HG02623 (cell line): ENCODE measurements at regions not wholly inside any gene's neighbourhood (a gene's known extent, or its start where the extent isn't known, plus 50 kb on each side); places are given as distances from the start of the nearest gene placed in this dataset.

Source experiments
- ATAC-seq: cut with Tn5 transposase; IDR thresholded peaks from one replicate; pipeline ENCODE4 v1.9.1; 2021; ENCODE audit warnings: moderate library complexity; ENCODE audit not compliant: unreplicated experiment

- no peak for ATAC-seq
Measured at GRCh38 chr1:234870020-234870981, 258.3 kb downstream of the TOMM20 start.

- ATAC-seq = no peak
Measured at GRCh38 chr1:234869182-234870019, 259.2 kb downstream of the TOMM20 start.

- no peak for ATAC-seq
Measured at GRCh38 chr1:234868296-234869147, 258.5 kb upstream of the IRF2BP2 start.

GRCh38 chr1:234866007-234866866, 256.3 kb upstream of the IRF2BP2 start:
- no peak for ATAC-seq

GRCh38 chr1:234865171-234866006, 255.4 kb upstream of the IRF2BP2 start:
- no peak for ATAC-seq

- no peak for ATAC-seq
Measured at GRCh38 chr1:234864116-234864515, 254.1 kb upstream of the IRF2BP2 start.

- ATAC-seq = no peak
Measured at GRCh38 chr1:234863551-234863971, 253.6 kb upstream of the IRF2BP2 start.

GRCh38 chr1:234862944-234863515, 253.1 kb upstream of the IRF2BP2 start:
- no peak for ATAC-seq

GRCh38 chr1:234862360-234862943, 252.5 kb upstream of the IRF2BP2 start:
- ATAC-seq = no peak

- no peak for ATAC-seq
Measured at GRCh38 chr1:234861761-234862160, 251.8 kb upstream of the IRF2BP2 start.

GRCh38 chr1:234861024-234861620, 251.1 kb upstream of the IRF2BP2 start:
- ATAC-seq = no peak

- ATAC-seq = no peak
Measured at GRCh38 chr1:234858722-234859121, 248.7 kb upstream of the IRF2BP2 start.

GRCh38 chr1:234856845-234857245, 246.9 kb upstream of the IRF2BP2 start:
- no peak for ATAC-seq

- no peak for ATAC-seq
Measured at GRCh38 chr1:234855851-234856250, 245.9 kb upstream of the IRF2BP2 start.

GRCh38 chr1:234854645-234855039, 244.7 kb upstream of the IRF2BP2 start:
- no peak for ATAC-seq

- no peak for ATAC-seq
Measured at GRCh38 chr1:234853906-234854644, 244.1 kb upstream of the IRF2BP2 start.

- ATAC-seq = no peak
Measured at GRCh38 chr1:234852659-234853058, 242.7 kb upstream of the IRF2BP2 start.
